DND-41 (cell line): ENCODE measurements at regions not wholly inside any gene's neighbourhood (a gene's known extent, or its start where the extent isn't known, plus 50 kb on each side); places are given as distances from the start of the nearest gene placed in this dataset.

ENCODE experiments used
- CTCF ChIP-seq: IDR thresholded peaks from 2 replicates; pipeline ENCODE4 v1.5.1; 2012; ENCODE audit warnings: borderline replicate concordance, low read length, moderate library complexity, mild to moderate bottlenecking; ENCODE audit not compliant: poor library complexity, severe bottlenecking; ENCODE audit errors: extremely low read depth
- EZH2 ChIP-seq: IDR thresholded peaks from 3 replicates; pipeline ENCODE4 v1.6.1; 2012; ENCODE audit warnings: borderline replicate concordance, low read depth, mild to moderate bottlenecking, moderate library complexity, low read length, inconsistent platforms; ENCODE audit not compliant: severe bottlenecking

DNA sequence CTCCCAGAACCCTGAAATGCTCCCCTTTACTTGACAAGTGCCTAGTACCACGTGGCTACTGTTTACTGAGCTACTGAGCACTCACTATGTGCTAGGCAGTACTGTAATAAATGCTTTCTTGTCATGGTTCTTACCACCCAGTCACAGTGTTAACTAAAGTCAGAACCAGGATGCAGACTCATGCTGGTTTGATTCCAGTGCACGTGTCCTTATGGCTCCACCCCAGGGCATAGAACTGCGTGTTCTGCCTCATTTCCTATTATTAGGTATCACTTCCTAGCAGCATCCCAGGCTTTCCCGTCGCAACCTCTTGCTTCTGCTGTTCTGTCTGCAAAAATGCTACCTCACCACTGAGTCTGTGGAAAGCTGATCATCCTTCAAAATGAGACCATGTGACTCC, 71.7 kb upstream of the DOCK1 start:
- TF ChIP-seq CTCF (no peak), EZH2 (no peak)
